Right lobe of liver (tissue), 4 donors: ENCODE measurements at regions not wholly inside any gene's neighbourhood (a gene's known extent, or its start where the extent isn't known, plus 50 kb on each side); places are given as distances from the start of the nearest gene placed in this dataset.

Experiments used
- POLR2A ChIP-seq: fragments of 450-650 bp; IDR thresholded peaks from one replicate; pipeline ENCODE4 v1.6.1; 2017; ENCODE audit warnings: antibody characterized with exemption, mild to moderate bottlenecking
- TF ChIP-seq, protein P1 (sequence below), 4 donors: fragments of 200-600 bp in 3 of 4; fragments of 450-650 bp in 1 of 4; IDR thresholded peaks; one replicate each; pipeline versions ENCODE4 v1.5.1 to v1.8.0; 2016 to 2022; ENCODE audit warnings: antibody characterized with exemption in 4 of 4, mild to moderate bottlenecking in 2 of 4
- donor health status: DM: no; HTN: no; CAD: no.
- donor health status: DM: no; HTN: no; CAD: no.
- donor health status: DM: no; HTN: yes; CAD: no.

DNA sequence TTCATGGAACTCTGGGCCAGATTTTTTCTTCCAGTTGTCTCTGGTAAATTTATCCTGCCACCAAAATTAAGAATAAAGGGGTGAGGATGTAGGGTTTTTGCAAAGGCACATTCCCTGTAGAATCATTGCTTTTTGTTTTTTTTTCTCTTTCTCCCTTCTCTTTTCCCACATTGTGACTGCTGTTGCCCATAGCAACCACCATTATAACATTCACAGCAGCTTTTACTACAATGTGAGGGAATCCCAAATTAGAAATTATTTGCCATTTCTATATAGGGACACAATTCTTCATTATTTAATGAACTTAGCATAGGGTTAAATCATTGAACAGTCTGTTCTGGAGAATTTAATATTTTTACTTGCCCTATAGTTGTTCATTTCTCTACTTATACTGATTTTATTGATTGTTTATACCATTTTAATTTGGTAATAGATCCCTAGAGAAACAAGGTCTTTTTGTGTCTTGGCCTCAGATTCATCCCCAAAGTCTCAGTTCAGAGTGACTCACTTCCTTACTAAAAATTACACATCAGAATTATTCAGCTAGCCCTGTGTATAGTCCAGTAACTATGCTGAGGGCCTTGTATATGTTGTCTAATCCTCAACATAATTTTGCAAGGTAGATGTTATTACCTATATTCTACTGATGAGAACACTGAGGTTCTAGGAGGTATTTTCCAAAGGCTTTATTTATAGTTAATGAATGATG lies 80.8 kb upstream of the ANK2 start:
- no peak for TF ChIP-seq POLR2A
- TF ChIP-seq, protein P1, sequence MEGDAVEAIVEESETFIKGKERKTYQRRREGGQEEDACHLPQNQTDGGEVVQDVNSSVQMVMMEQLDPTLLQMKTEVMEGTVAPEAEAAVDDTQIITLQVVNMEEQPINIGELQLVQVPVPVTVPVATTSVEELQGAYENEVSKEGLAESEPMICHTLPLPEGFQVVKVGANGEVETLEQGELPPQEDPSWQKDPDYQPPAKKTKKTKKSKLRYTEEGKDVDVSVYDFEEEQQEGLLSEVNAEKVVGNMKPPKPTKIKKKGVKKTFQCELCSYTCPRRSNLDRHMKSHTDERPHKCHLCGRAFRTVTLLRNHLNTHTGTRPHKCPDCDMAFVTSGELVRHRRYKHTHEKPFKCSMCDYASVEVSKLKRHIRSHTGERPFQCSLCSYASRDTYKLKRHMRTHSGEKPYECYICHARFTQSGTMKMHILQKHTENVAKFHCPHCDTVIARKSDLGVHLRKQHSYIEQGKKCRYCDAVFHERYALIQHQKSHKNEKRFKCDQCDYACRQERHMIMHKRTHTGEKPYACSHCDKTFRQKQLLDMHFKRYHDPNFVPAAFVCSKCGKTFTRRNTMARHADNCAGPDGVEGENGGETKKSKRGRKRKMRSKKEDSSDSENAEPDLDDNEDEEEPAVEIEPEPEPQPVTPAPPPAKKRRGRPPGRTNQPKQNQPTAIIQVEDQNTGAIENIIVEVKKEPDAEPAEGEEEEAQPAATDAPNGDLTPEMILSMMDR (IDR thresholded peaks at IDR 0.05), result no peak
